GM23248 (cell line): ENCODE measurements at regions not wholly inside any gene's neighbourhood (a gene's known extent, or its start where the extent isn't known, plus 50 kb on each side); places are given as distances from the start of the nearest gene placed in this dataset.

Experiments
- DNase-seq: peaks from one replicate; pipeline ENCODE4 v3.0.0-alpha.2; 2015
- H2AFZ ChIP-seq: fragments of 200-600 bp; sonication (generic); 2 replicates; pipeline ENCODE4 v1.6.1; 2016; ENCODE audit warnings: antibody characterized with exemption
- H3F3A ChIP-seq: fragments of 200-600 bp; sonication (generic); 2 replicates; pipeline ENCODE4 v1.6.1; 2016; ENCODE audit warnings: mild to moderate bottlenecking, antibody characterized with exemption, mixed run types; ENCODE audit not compliant: insufficient read depth
- H3K27ac ChIP-seq: fragments of 200-600 bp; sonication (generic); 2 replicates; pipeline ENCODE4 v1.5.1; 2016; ENCODE audit warnings: mild to moderate bottlenecking
- H3K27me3 ChIP-seq: fragments of 200-600 bp; sonication (generic); replicated peaks from 2 replicates; pipeline ENCODE4 v1.6.1; 2016; ENCODE audit warnings: mild to moderate bottlenecking; ENCODE audit not compliant: insufficient read depth
- H3K36me3 ChIP-seq: fragments of 200-600 bp; sonication (generic); 2 replicates; pipeline ENCODE4 v1.6.1; 2016; ENCODE audit warnings: low read depth, mild to moderate bottlenecking
- H3K4me1 ChIP-seq: fragments of 200-600 bp; sonication (generic); 2 replicates; pipeline ENCODE4 v1.6.1; 2016; ENCODE audit warnings: mild to moderate bottlenecking; ENCODE audit not compliant: insufficient read depth
- H3K4me2 ChIP-seq: fragments of 200-600 bp; sonication (generic); one replicate; pipeline ENCODE4 v1.6.1; 2016; ENCODE audit warnings: mild to moderate bottlenecking; ENCODE audit not compliant: unreplicated experiment
- H3K4me3 ChIP-seq: fragments of 200-600 bp; sonication (generic); 2 replicates; pipeline ENCODE4 v1.5.1; 2016; ENCODE audit warnings: mild to moderate bottlenecking
- H3K79me2 ChIP-seq: fragments of 200-600 bp; sonication (generic); 2 replicates; pipeline ENCODE4 v1.6.1; 2016; ENCODE audit warnings: mild to moderate bottlenecking; ENCODE audit not compliant: insufficient read depth
- H3K9ac ChIP-seq: fragments of 200-600 bp; sonication (generic); 2 replicates; pipeline ENCODE4 v1.6.1; 2016; ENCODE audit warnings: mild to moderate bottlenecking
- H3K9me2 ChIP-seq: fragments of 200-600 bp; sonication (generic); 2 replicates; pipeline ENCODE4 v1.6.1; 2016; ENCODE audit warnings: mixed run types, mild to moderate bottlenecking, moderate library complexity; ENCODE audit not compliant: insufficient read depth
- H3K9me3 ChIP-seq: fragments of 200-600 bp; sonication (generic); one replicate; pipeline ENCODE4 v1.6.1; 2017; ENCODE audit warnings: low read depth
- H4K20me1 ChIP-seq: fragments of 200-600 bp; sonication (generic); 2 replicates; pipeline ENCODE4 v1.6.0; 2016; ENCODE audit not compliant: insufficient read depth
- EZH2 ChIP-seq: fragments of 200-600 bp; sonication (generic); IDR thresholded peaks from 2 replicates; pipeline ENCODE4 v1.6.1; 2018; ENCODE audit warnings: antibody characterized with exemption, mild to moderate bottlenecking; ENCODE audit not compliant: insufficient read depth, poor library complexity, severe bottlenecking
- EZH2phosphoT487 ChIP-seq: fragments of 200-600 bp; sonication (generic); IDR thresholded peaks from 2 replicates; pipeline ENCODE4 v1.6.1; 2018; ENCODE audit warnings: antibody characterized with exemption, moderate library complexity, mild to moderate bottlenecking, low read depth; ENCODE audit not compliant: insufficient read depth
- WGBS, 2 experiments: methylation state at CpG; one replicate each; pipeline ENCODE4 v1.1.6; 2015 to 2017; ENCODE audit warnings: low lambda C conversion rate in 2 of 2, low coverage in 1 of 2; ENCODE audit errors: missing lambda C conversion rate in 2 of 2; 5-methylcytosine and 5-hydroxymethylcytosine counted together
- in situ Hi-C: fragments of 300-500 bp; cut with MboI; formaldehyde crosslinking; loops from 2 replicates; pipeline ENCODE4 v1.15.0; 2020

- in situ Hi-C loops, result no loop called here
- Histone ChIP-seq H3K4me1 (peaks cover 27% of the 10 kb centered on the region), H3K9ac (peak overlapping the region; percentile 20; the same call in 1 of the 2 replicates), H3F3A (peaks cover 12% of the 10 kb centered on the region), H3K27ac (peak overlapping the region; percentile 64), H3K4me3 (peak overlapping the region; percentile 26), H3K9me2 (no peaks in the 10 kb centered on the region), H3K4me2 (peak overlapping the region; percentile 70), H3K9me3 (no peaks in the 10 kb centered on the region), H3K79me2 (no peaks in the 10 kb centered on the region), H4K20me1 (no peaks in the 10 kb centered on the region), H3K36me3 (no peaks in the 10 kb centered on the region), H2AFZ (peak overlapping the region; percentile 41), H3K27me3 (no peaks in the 10 kb centered on the region)
- TF ChIP-seq EZH2, result no peak
- TF ChIP-seq EZH2phosphoT487, result no peak
- peak; percentile 92 for DNase-seq
- WGBS, 2 experiments, result 0 to 1% methylated on average over 6 of the region's 6 CpGs
Observed at GRCh38 chr3:162295323-162295983, 798.8 kb downstream of the OTOL1 start.

- H3K4me2 ChIP-seq, result no peak overlapping the region
- DNase-seq, result no peak
- TF ChIP-seq EZH2phosphoT487, result no peak
- TF ChIP-seq EZH2, result no peak
- no peak overlapping the region for H3K9ac ChIP-seq
- no peaks in the 10 kb centered on the region for H3F3A ChIP-seq
- H3K36me3 ChIP-seq, result no peaks in the 10 kb centered on the region
- H3K79me2 ChIP-seq, result no peaks in the 10 kb centered on the region
- WGBS, 2 experiments, result 74 to 85% methylated on average over 5 of the region's 5 CpGs
- H3K9me2 ChIP-seq, result no peaks in the 10 kb centered on the region
- no peak overlapping the region for H3K27ac ChIP-seq
- H3K4me1 ChIP-seq, result no peaks in the 10 kb centered on the region
- H2AFZ ChIP-seq, result no peak overlapping the region
- in situ Hi-C loops, result no loop called here
- H3K27me3 ChIP-seq, result no peaks in the 10 kb centered on the region
- H3K9me3 ChIP-seq, result no peaks in the 10 kb centered on the region
- H3K4me3 ChIP-seq, result no peak overlapping the region
- no peaks in the 10 kb centered on the region for H4K20me1 ChIP-seq
Observed at GRCh38 chr3:162302983-162303624, 806.5 kb downstream of the OTOL1 start.

GRCh38 chr3:162317046-162317445, 820.4 kb downstream of the OTOL1 start:
- Histone ChIP-seq H3K4me1 (no peaks in the 10 kb centered on the region), H3K36me3 (no peaks in the 10 kb centered on the region), H3K9me3 (no peaks in the 10 kb centered on the region), H3K27ac (no peak overlapping the region), H3K79me2 (no peaks in the 10 kb centered on the region), H4K20me1 (no peaks in the 10 kb centered on the region), H3K27me3 (no peaks in the 10 kb centered on the region), H3K9ac (no peak overlapping the region), H3K4me3 (no peak overlapping the region), H3F3A (no peaks in the 10 kb centered on the region), H2AFZ (no peak overlapping the region), H3K4me2 (no peak overlapping the region), H3K9me2 (no peaks in the 10 kb centered on the region)
- DNase-seq, result no peak
- WGBS, 2 experiments, result 65 to 71% methylated on average over 2 of the region's 2 CpGs
- in situ Hi-C loops, result no loop called here
- TF ChIP-seq EZH2, result no peak
- no peak for TF ChIP-seq EZH2phosphoT487

- no peak overlapping the region for H3K27ac ChIP-seq
- H3K9ac ChIP-seq, result no peak overlapping the region
- H3K9me3 ChIP-seq, result no peaks in the 10 kb centered on the region
- H3K27me3 ChIP-seq, result no peaks in the 10 kb centered on the region
- H4K20me1 ChIP-seq, result no peaks in the 10 kb centered on the region
- no peaks in the 10 kb centered on the region for H3K79me2 ChIP-seq
- H3K4me1 ChIP-seq, result peaks cover 12% of the 10 kb centered on the region; the same call in 1 of the 2 replicates
- WGBS, 2 experiments, result 11 to 25% methylated on average over 1 of the region's 1 CpG
- H3K36me3 ChIP-seq, result no peaks in the 10 kb centered on the region
- no peak overlapping the region for H3K4me3 ChIP-seq
- in situ Hi-C loops, result no loop called here
- no peak overlapping the region for H3K4me2 ChIP-seq
- H3F3A ChIP-seq, result no peaks in the 10 kb centered on the region
- H2AFZ ChIP-seq, result peak overlapping the region; percentile 2; the same call in 1 of the 2 replicates
- TF ChIP-seq EZH2phosphoT487, result no peak
- TF ChIP-seq EZH2, result no peak
- 0 out of 2 replicates have a peak, but pooled peaks cover 5% of the 10 kb centered on the region for H3K9me2 ChIP-seq
- DNase-seq, result peak; percentile 27
Observed at GRCh38 chr3:162328649-162329048, 832.0 kb downstream of the OTOL1 start.
